Muscle of arm (tissue), 1 donor: ENCODE measurements at regions not wholly inside any gene's neighbourhood (a gene's known extent, or its start where the extent isn't known, plus 50 kb on each side); places are given as distances from the start of the nearest gene placed in this dataset.
"Not testable (repeated sequence)": the region's sequence is repeated elsewhere in the genome, so short reads cannot be mapped to it uniquely, and the experiment has no call there.

ENCODE experiments used
- DNase-seq: peaks from one replicate; pipeline ENCODE4 v3.0.0-alpha.2; 2013

DNA sequence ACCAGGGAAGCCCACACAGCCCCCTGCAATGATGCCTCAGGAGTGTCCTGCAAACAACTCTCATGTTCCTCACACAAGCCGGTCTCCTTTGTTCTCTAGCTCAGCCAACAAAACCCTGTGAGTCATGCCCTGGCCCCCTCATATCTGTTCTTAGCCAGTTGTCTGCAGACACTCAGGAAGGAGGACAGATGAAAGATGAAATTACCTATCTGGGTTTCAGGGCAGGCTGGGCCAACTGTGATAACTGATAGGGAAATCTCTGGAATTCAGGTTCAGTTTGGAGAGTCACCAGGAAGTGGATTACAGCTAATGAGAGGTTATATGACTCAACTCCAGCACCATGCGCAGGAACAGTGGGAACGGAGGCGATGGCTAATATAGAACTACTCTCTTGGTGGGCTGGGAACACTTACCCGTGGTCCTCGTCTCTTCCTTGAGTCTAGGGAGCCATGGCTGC is 352.0 kb upstream of the ADAMTS9 start:
- no peak for DNase-seq

DNA sequence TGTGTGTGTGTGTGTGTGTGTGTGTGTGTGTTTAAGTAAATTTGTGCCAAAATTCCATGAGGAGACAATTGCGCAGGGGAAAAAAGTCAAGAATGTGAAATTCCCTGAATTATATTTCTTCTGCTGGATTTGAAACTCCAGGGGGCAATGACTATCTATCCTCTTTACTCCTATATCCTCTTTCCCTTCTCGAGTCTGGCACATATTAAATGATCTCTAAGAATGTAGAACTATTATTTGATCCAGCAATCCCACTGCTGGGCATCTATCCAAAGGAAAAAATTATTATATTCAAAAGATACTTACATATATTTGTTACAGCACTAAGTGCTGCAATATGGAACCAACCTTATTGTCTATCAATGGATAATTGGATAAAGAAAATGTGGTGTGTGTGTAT is 350.1 kb upstream of the ADAMTS9 start:
- DNase-seq, result peak; percentile 53

DNA sequence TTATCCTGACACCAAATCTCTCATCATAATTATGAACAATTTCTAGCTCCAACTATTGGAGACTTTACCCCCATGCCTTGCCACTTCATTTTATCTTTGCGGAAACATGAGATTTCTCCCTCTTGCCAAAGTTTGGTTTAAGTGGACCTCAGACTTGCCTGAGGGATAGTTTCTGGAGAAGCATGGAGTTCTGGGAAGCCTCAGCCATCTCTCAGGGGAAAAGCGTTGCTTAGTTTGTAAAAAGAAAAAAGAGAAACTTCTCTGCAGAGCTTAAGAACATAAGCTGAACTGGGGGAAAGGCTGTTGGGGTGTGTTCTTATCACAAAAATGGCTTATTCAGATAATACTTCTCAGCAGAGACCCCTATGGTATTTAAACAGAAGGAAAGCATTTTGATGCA is 347.4 kb upstream of the ADAMTS9 start:
- DNase-seq, result no peak

DNA sequence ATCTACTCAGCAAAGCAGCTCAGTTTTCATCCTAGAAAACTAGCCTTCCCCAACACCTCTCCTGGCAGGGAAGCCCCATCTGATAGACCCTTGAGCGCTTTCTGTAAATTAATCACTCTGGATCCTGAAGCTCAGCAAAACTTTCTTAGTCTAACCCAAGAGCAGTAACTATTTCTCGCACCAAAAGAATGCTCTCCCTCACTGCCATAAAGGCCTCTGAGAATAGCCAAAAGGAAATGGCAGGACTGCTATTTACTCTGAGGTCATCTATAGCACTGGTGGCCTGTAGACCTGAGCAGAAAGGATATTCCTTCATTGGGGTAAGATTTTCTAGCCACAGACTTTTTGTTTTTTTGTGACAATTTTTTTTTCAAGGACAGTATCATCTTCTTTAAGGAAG is 345.8 kb upstream of the ADAMTS9 start:
- DNase-seq, result no peak

DNA sequence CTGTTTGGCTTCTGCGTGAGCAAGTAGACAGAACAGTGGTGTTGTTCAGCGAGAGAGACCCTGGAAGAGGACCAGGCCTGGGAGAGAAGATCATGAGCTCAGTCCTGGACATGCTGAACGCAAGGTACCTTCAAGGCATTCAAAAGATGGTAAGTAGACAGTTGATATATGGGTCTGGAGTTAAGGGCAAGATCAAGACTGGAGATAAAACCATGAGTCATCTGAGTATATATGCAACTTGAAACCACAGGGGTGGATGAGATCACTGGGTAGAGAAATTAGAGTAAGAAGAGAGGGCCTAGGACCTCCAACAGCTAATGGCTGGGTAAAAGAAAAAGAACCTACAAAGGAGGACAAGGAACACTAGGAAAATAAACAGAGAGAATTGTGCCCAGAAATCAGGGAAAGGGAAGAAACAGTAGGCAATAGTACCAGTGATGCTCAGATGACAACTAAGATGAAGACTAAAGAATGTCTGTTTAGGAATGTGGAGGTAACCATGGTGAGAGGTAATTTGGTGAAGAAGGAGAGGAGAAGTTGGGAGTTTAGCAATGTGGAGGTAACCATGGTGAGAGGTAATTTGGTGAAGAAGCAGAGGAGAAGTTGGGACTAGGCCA is 343.2 kb upstream of the ADAMTS9 start:
- DNase-seq, result no peak

DNA sequence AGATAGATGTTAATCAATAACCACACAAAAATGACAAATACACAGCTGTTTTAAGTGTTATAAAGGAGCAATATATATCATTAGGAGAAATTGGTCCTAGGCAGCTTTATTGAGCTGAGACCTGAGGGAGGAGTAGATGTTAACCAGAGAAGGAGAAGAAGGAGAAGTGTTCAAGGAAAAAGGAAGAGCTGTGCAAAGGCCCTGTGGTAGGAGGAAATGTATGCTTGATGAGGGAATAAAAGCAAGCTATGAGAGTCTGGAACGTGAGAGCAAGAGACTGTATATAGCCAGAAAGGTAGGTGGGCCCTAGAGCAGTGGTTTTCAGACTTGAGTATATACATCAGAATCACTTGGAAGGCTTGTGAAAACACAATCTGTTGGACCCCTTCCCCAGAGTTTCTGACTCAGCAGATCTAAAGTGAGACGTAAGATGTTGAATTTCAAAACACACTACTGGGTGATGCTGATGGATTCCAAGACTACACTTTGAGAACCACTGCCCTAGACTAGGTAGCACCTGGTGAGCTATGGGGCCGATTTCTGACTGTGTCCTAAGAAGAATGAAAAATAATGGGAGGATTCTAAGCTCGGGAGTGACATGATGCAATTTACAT is 342.3 kb upstream of the ADAMTS9 start:
- no peak for DNase-seq

DNA sequence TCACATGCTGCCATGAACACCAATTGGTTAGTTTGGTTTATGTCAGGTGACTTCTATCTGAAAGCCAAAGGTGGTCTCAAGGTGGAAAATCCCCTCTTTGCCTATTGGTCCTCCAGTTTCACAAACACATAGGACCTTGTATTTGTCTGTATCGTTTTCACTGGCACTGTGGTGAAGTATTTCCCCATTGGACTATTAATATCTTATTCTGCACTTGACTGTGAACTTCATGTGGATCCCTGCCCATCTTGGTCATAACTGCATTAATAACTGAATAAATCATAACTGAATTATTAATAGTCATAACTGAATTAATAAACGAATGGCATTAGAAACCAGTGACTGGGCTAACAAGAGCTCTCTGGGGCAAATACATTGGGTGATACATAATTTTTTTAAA is 341.3 kb upstream of the ADAMTS9 start:
- DNase-seq, result no peak

DNA sequence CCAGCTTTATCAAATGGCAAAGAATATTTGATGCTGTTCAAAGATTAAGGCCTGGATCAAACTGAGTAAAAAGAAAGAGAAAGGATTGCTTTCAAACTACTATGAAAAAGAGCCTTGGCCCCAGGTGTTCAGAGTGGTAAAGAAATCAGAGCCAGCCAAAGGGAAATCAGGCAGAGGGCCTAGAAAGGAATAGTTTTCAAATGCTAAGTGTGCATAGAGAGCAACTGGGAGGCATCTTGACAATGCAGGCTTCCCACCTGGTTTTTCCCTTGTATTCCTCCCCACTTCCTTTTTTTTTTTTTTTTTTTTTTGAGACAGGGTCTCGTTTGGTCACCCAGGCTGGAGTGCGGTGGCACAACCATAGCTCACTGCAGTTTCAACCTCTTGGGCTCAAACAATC is 340.2 kb upstream of the ADAMTS9 start:
- DNase-seq, result no peak

DNA sequence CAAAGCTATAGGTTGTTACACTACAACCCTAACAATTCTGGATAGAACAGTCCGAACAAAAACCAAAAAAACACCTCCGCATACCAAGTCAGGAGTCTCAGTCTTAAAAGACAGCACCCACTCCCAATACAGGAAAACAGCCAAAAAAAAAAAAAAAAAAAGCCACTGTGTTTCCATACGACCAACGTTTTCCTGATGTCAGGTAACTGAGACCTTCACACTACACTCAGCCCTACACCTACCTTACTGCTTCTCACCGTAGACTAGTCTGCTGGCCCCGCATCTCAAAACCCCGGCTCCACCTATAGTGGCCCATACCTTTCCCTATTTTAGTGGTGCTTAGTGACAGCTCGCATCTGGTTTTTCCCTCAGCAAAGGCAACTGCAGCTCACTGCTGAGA is 339.5 kb upstream of the ADAMTS9 start:
- no peak for DNase-seq

DNA sequence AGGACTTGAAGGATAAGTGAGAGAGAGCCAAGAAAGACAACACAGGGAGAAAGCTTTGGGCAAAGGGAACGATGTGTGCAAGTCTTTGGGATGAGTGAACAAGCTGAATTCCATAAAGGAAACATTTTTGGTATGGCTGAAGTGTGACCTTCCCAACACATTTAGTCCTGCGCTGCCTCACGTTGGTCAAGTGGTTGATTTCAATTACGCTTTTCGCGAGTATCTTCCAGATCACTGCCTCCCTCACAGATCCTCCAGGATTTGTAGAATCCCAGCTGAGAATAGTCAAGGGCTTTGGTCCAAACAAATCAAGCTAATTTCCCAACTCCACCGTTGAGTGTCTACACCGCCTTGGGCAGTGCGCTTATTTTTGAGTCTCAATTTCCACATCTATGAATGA is 338.4 kb upstream of the ADAMTS9 start:
- DNase-seq, result no peak

DNA sequence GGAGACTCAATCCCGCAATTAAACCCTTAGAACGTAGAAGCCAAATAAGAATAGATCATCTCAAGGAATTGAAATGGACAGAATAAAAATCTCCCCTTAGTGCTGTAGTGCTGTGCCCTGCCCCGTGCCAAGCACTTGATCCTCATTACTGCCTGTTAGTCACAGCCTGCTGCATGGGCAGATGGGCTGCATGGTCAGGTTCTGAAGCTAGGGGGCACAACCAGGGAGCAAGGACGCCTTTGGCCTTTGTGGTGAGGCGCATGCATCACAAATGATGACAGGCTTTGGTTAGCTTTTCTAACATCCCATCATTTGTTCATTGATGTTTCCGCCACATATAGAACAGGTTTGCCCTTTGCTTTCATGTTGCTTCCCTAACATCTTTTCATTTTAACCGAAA is 336.3 kb upstream of the ADAMTS9 start:
- no peak for DNase-seq

DNA sequence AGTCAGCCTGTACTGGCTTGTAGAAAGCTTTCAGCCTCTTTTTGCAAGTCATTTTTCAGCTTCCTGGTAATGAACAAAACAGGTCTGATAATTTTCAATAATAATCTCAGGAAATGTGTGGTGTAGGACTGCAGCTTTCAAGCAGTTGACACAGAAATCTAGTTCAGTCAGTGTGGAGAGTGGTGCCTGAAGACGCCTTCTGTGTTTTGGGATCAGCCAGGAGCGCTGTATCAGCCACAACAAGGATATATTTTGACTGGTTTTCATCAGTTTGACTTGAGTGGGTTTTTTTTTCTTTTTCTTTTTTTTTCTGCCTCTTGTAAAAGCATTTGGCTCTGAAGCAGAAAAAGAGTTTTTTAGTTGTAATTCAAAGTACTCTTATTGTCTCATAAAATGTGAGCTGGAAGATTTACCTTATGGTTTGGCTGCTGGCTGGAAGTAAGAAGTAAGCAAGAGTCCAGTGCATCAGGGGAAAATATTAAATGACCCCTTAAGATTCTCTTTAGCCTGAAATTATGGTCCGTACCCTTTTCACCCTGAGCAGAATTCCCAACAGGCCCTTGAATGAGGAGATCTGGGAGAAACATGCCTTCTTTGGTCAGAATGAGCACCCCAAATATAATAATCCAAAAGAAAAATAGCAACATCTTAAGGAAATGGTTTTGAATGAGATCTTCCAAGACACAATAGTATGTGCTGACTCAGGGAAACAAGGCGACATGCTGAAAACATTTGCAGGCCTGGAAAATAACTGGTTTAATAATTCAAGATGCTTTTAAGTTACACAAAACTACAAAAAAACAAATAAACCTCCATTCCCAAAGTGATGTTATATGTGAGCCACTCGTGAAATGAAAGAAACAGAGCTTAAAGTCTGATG is 332.7 kb upstream of the ADAMTS9 start:
- DNase-seq, result peak; percentile 65

DNA sequence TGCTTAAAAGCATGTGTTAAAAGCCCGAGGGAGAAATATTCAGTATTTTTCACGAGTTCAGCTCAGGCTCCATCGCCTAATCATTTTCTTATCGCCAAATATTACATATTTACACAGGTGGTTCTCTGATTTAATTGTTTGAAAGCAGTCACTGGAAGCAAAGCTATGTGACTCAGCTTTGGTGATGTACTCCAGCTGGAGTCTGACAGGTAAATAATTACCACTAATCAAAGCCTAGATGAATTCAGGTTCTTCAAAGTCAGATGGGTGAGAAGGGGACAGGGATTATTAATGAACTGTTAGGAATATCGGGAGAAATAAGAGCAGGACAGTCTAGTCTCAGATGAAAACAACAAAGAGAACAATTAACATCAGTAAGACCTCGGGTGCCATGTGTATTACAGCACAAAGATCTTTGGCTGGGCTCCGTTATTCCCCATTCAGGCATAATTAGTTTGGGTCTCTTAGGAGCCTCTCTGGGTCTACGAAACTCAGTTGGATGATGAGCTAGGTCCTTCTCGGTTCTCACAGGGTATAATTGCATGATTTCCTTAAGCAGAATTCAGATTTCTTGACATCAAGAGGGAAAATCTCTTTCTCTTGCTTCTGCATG is 331.7 kb upstream of the ADAMTS9 start:
- DNase-seq, result no peak

DNA sequence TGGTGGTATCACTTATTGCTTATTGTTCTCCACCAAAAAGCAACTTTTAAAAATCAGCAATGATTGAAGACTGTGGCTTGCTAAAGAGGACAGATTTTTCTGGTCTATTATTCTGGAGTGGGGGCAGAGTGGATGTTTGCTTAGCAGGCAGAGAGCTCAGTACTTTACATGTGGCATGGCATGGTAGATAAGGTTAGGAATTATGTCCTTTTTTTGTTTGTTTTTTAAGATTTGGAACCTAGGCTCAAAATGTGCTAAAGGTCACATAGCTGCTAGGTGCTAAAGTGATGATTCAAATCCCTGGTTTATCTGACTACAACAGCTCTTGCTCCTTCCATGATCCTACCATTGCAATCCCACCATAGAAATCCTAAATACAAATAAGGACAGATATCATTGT is 331.0 kb upstream of the ADAMTS9 start:
- no peak for DNase-seq

DNA sequence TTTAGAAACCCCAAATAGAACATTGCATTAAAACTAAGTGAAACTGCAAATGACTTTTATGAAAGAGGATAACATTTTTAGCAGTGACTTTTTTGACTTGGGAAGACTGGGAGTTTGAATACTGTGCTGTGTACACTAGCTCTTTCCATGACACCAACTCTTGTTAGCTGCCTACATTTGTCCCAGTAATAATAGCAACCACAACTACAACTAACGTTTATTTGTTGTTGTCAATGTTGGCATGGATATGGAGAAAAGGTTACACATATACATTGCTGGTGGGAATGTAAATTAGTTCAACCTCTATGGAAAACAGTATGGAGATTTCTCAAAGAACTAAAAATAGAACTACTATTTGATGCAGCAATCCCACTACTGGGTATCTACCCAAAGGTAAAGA is 329.6 kb upstream of the ADAMTS9 start:
- no peak for DNase-seq

DNA sequence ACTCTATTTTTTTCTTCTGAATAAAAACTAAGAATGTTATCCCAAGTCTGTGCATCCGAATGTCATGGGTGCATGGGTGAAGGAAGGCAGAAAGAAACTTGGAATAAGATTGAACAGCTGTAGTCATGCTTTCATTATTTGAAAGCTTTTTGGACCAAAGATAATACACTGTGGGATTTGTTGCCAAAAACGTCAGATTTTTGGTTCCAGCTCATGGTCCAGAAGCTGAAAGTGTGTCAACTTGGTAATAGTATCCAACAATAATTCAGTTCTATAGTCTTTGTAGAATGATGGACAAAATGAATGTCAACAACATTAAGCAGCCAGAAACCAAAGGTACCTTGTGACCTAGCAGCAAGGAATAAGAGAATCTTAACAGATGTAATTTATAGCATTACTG is 327.9 kb upstream of the ADAMTS9 start:
- no peak for DNase-seq

DNA sequence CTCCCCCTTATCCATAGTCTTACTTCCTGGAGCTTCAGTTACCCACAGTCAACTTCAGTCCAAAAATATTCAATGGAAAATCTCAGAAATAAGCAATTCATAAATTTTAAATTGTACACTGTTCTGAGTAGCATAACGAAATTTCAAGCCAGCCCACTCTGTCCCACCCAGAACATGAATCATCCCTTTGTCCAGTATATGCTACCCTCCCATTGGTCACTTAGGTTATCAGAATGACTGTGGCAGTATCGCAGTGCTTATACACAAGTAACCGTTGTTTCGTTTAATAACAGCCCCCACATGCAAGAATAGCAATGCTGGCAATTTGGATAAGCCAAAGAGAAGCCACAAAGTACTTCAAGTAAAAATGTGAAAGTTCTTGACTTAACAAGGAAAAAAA is 325.3 kb upstream of the ADAMTS9 start:
- DNase-seq, result no peak

DNA sequence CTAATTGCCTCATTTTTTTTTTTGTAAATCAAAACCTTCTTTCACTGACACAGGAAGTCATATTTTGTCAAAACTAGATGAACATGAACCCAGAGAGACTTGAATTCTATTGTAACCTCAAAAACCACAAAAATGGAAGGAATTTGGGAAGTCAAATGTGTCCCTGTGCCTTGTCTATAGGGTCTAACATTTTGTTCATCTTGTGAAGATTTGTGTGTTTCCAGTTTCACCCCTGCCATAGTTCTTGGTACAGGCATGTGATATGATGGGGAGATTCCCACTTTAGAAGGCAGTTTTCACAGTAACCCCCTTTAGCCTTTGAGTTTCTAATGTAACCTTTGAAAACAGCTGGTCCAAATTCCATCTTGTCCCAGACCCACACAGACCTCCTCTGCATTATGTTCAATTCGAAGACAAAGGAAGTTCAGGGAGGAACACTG is 318.5 kb upstream of the ADAMTS9 start:
- no peak for DNase-seq

DNA sequence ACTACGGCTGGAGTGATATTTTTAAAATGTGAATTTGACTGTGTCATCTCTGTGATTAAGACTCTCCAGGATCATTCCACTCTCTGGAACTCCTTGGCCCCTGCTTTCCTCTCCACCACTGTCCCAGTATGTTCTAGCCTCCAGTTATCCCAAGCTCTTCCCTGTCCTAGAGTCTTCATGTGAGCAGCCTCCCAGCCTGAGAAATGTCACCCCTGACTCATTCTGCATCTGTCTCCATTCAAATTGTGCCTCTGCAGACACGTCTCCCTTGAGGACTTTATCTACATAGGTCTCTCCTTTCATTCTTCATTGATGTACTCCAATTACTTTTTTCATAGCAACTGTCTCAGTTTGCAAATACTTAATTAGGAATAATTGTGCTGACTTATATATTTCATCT is 317.7 kb upstream of the ADAMTS9 start:
- DNase-seq, result no peak

DNA sequence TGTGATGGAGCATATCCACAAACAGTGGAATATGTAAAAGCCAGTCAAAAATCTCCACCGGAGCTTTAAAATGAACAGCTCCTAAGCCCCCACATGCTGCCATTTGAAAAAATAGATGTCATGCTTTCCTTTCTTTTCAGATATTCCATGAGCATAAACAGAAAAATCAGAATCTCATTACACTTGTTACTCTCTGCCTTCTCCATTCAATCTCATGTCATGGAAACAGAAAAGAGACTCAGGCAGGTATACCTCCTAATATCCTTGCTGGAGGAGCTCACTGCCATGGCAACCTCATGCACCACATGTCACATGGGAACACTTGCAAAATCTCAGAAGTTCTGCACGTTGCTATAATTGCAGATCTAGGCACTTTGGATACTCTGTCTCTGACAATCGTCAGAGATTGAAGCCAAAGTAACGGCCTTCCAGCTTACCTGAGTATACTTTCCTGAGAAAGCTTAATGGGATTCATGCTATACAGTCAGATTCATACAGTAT is 317.0 kb upstream of the ADAMTS9 start:
- DNase-seq, result no peak

DNA sequence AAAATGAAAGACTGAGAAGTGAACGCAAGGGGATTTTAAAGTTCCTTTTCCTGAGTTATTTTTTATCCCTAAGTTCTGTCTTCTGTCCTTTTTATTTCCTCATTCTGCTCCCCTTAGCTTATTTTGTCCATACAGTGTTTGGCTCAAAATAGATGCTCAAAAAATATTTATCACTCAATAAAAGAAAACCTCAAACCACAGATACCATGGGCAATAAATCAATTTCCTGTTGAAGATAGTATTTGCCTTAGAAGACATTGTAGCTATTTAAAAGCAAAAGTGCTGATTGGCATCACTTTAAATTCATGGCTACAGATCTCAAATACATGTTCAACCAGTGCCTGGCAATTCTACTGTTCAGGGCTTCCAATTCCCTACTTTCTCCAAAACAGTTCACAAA is 316.5 kb upstream of the ADAMTS9 start:
- no peak for DNase-seq

DNA sequence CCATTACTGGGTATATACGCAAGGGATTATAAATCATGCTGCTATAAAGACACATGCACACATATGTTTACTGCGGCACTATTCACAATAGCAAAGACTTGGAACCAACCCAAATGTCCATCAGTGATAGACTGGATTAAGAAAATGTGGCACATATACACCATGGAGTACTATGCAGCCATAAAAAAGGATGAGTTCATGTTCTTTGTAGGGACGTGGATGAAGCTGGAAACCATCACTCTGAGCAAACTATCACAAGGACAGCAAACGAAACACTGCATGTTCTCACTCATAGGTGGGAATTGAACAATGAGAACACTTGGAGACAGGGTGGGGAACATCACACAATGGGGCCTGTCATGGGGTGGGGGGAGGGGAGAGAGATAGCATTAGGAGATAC is 313.3 kb upstream of the ADAMTS9 start:
- not testable (repeated sequence) for DNase-seq
